ENCODE measurements at regions not wholly inside any gene's neighbourhood (a gene's known extent, or its start where the extent isn't known, plus 50 kb on each side); places are given as distances from the start of the nearest gene placed in this dataset.

- no peak for TF ChIP-seq CTCF (conservative IDR thresholded peaks at IDR 0.05)
- no peak for TF ChIP-seq ZFX (IDR thresholded peaks at IDR 0.05)
Observed at GRCh38 chr5:39622281-39622680, 197.5 kb upstream of the DAB2 start.
